ENCODE measurements at regions not wholly inside any gene's neighbourhood (a gene's known extent, or its start where the extent isn't known, plus 50 kb on each side); places are given as distances from the start of the nearest gene placed in this dataset.

DNA sequence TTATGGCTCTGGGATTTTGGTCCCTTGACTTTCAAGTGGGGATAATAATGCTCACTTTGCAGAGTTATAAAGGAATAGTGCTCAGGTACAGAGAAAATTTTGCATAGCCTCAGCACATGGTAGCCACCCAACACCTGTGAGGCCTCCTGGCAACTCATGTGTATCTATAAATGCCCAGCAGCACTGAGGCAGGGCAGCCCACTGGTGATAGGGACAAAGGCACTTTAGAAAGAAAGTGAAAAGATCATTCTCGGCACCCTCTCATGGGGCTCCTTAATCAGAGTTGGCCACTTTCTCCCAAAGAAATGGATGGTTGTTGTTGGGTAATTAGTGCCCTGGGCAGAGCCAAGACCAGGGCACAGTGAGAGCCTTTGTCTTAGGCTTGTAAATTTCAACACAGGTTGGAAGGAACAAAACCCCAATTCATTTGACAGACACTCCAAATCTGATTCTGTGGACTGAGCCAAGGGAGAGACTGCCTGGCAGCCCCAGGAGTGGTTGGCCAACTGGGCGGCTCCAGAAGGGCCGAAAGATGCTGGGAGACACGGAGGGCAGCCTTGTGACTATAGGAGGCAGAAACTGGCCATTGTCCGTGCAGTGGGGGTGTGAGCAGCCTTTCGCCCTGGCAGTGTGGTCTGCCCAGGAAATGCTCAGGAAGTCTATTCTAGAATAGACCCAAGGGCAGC lies 213.2 kb upstream of the RGMA start:
- Histone ChIP-seq H3K4me1 (replicated peaks in 1 of 4; ENCODE audit: control insufficient read depth in 3 of 4, insufficient read depth in 4 of 4, low read length in 3 of 4) (no peaks in the 10 kb centered on the region), H2BK120ac (replicated peaks; ENCODE audit: low read depth, low read length) (no peak overlapping the region), H3K56ac (replicated peaks; ENCODE audit: insufficient read length, low read depth, low read length) (no peak overlapping the region), H2BK15ac (ENCODE audit: low read length) (no peak overlapping the region), H3K18ac (ENCODE audit: extremely low read depth, low read length) (no peak overlapping the region), H3K27me3 (replicated peaks in 1 of 4; ENCODE audit: control insufficient read depth in 3 of 4, extremely low read depth in 1 of 4, insufficient read depth in 3 of 4, low read length in 3 of 4) (no peaks in the 10 kb centered on the region), H4K91ac (replicated peaks; ENCODE audit: insufficient read length, low read length) (no peak overlapping the region), H3K14ac (ENCODE audit: insufficient read length) (no peak overlapping the region), H2AFZ (ENCODE audit: low read length) (no peak overlapping the region), H3K27ac (ENCODE audit: low read depth, low read length) (no peak overlapping the region), H3K79me1 (ENCODE audit: low read depth, low read length) (no peaks in the 10 kb centered on the region), H3K9ac (replicated peaks in 1 of 4; ENCODE audit: extremely low read depth in 1 of 4, low read depth in 3 of 4, low read length in 3 of 4) (no peak overlapping the region), H2BK12ac (ENCODE audit: low read depth, low read length) (no peak overlapping the region), H4K5ac (ENCODE audit: insufficient read length, low read depth, low read length) (no peak overlapping the region), H2AK5ac (ENCODE audit: low read depth, low read length) (no peak overlapping the region), H3K4me3 (ENCODE audit: extremely low read depth in 1 of 4, insufficient read depth in 2 of 4, low read depth in 3 of 4, low read length in 4 of 4) (no peak overlapping the region), H3K4ac (replicated peaks; ENCODE audit: insufficient read length, low read depth, low read length) (no peak overlapping the region), H3K23ac (ENCODE audit: insufficient read length) (no peak overlapping the region), H3K23me2 (ENCODE audit: low read depth, low read length) (no peaks in the 10 kb centered on the region), H4K8ac (ENCODE audit: extremely low read depth, insufficient read depth, low read length) (no peak overlapping the region), H3K9me3 (ENCODE audit: insufficient read depth in 2 of 2, low read depth in 1 of 2, low read length in 1 of 2) (no peaks in the 10 kb centered on the region), H3K36me3 (ENCODE audit: control insufficient read depth in 2 of 4, insufficient read depth in 4 of 4, low read length in 3 of 4) (no peaks in the 10 kb centered on the region), H2BK5ac (ENCODE audit: low read depth, low read length) (no peak overlapping the region), H2BK20ac (ENCODE audit: low read length) (no peak overlapping the region), H4K20me1 (replicated peaks in 1 of 2; ENCODE audit: control insufficient read depth in 1 of 2, insufficient read depth in 2 of 2, low read length in 2 of 2) (peaks cover 0 to 2% of the 10 kb centered on the region in 2 experiments), H3K79me2 (ENCODE audit: control insufficient read depth in 1 of 2, insufficient read depth in 2 of 2, low read length in 2 of 2) (no peaks in the 10 kb centered on the region), H3K4me2 (ENCODE audit: insufficient read depth in 1 of 2, low read depth in 2 of 2, low read length in 2 of 2) (no peak overlapping the region)
- DNase-seq (ENCODE audit: low read depth in 1 of 2, low spot score in 2 of 2), result no peak
- 91% methylated on average over 6 of the region's 6 CpGs; no CpG with 5 or more reads in 1 of the 2 experiments for WGBS, 2 experiments (ENCODE audit: extremely low coverage in 1 of 2, insufficient coverage in 1 of 2, insufficient read length in 1 of 2, insufficient replicate concordance in 2 of 2, low coverage in 1 of 2, low lambda C conversion rate in 2 of 2, missing lambda C conversion rate in 1 of 2)
- TF ChIP-seq YY1 (IDR thresholded peaks at IDR 0.05; ENCODE audit: low read depth, low read length), result no peak
- TF ChIP-seq PHF8 (conservative IDR thresholded peaks at IDR 0.05; ENCODE audit: low read depth, low read length), result no peak
- TF ChIP-seq, protein P1, sequence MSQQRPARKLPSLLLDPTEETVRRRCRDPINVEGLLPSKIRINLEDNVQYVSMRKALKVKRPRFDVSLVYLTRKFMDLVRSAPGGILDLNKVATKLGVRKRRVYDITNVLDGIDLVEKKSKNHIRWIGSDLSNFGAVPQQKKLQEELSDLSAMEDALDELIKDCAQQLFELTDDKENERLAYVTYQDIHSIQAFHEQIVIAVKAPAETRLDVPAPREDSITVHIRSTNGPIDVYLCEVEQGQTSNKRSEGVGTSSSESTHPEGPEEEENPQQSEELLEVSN (IDR thresholded peaks at IDR 0.05), result no peak
- no peak for TF ChIP-seq SP2 (IDR thresholded peaks at IDR 0.05; ENCODE audit: low read length)
- TF ChIP-seq SP4 (IDR thresholded peaks at IDR 0.05; ENCODE audit: low read length), result no peak
- no peak for TF ChIP-seq BACH1 (IDR thresholded peaks at IDR 0.05; ENCODE audit: low read length)
- TF ChIP-seq BRCA1 (IDR thresholded peaks at IDR 0.05; ENCODE audit: low read depth, low read length), result no peak
- POLR2A ChIA-PET (ENCODE audit: partially characterized antibody), result no interaction called here
- CTCF ChIA-PET (ENCODE audit: partially characterized antibody), result interaction anchor here (1.1 kb wide), 1 partner anchor 264 kb away, joined by 3 read pairs; no protein-coding TSS in a partner anchor
- FAIRE-seq, result no peak

All from H1 (cell line).